HG02623 (cell line): ENCODE measurements at regions not wholly inside any gene's neighbourhood (a gene's known extent, or its start where the extent isn't known, plus 50 kb on each side); places are given as distances from the start of the nearest gene placed in this dataset.

Experiments
- ATAC-seq: cut with Tn5 transposase; IDR thresholded peaks from one replicate; pipeline ENCODE4 v1.9.1; 2021; ENCODE audit warnings: moderate library complexity; ENCODE audit not compliant: unreplicated experiment

GRCh38 chr2:103809941-103810441 lies 1043.9 kb upstream of the POU3F3 start:
- ATAC-seq = no peak

- ATAC-seq = no peak
Observed at GRCh38 chr2:103810875-103811274, 1043.0 kb upstream of the POU3F3 start.

- ATAC-seq = no peak
Observed at GRCh38 chr2:103814016-103814415, 1039.9 kb upstream of the POU3F3 start.

- no peak for ATAC-seq
Observed at GRCh38 chr2:103815731-103816130, 1038.2 kb upstream of the POU3F3 start.

- no peak for ATAC-seq
Observed at GRCh38 chr2:103817746-103818145, 1036.2 kb upstream of the POU3F3 start.

GRCh38 chr2:103818176-103818575 lies 1035.7 kb upstream of the POU3F3 start:
- ATAC-seq = no peak

GRCh38 chr2:103819599-103819998 lies 1034.3 kb upstream of the POU3F3 start:
- no peak for ATAC-seq

- ATAC-seq = no peak
Observed at GRCh38 chr2:103823847-103824246, 1030.1 kb upstream of the POU3F3 start.

- no peak for ATAC-seq
Observed at GRCh38 chr2:103847276-103847675, 1006.6 kb upstream of the POU3F3 start.

- no peak for ATAC-seq
Observed at GRCh38 chr2:103859238-103859637, 994.7 kb upstream of the POU3F3 start.

GRCh38 chr2:103860016-103860415 lies 993.9 kb upstream of the POU3F3 start:
- no peak for ATAC-seq

- ATAC-seq = no peak
Observed at GRCh38 chr2:103868396-103868795, 985.5 kb upstream of the POU3F3 start.

GRCh38 chr2:103873716-103874351 lies 980.1 kb upstream of the POU3F3 start:
- no peak for ATAC-seq

- ATAC-seq = no peak
Observed at GRCh38 chr2:103875131-103875530, 978.8 kb upstream of the POU3F3 start.

GRCh38 chr2:103875531-103875930 lies 978.4 kb upstream of the POU3F3 start:
- no peak for ATAC-seq

GRCh38 chr2:103876611-103877010 lies 977.3 kb upstream of the POU3F3 start:
- no peak for ATAC-seq

- no peak for ATAC-seq
Observed at GRCh38 chr2:103879101-103879500, 974.8 kb upstream of the POU3F3 start.

GRCh38 chr2:103880081-103880834 lies 973.7 kb upstream of the POU3F3 start:
- no peak for ATAC-seq

GRCh38 chr2:103887625-103888024 lies 966.3 kb upstream of the POU3F3 start:
- no peak for ATAC-seq

GRCh38 chr2:103896182-103896581 lies 957.7 kb upstream of the POU3F3 start:
- no peak for ATAC-seq

- no peak for ATAC-seq
Observed at GRCh38 chr2:103898561-103898960, 955.4 kb upstream of the POU3F3 start.

GRCh38 chr2:103902347-103902746 lies 951.6 kb upstream of the POU3F3 start:
- ATAC-seq = no peak
